Neural cell (in vitro differentiated cells): ENCODE measurements at regions not wholly inside any gene's neighbourhood (a gene's known extent, or its start where the extent isn't known, plus 50 kb on each side); places are given as distances from the start of the nearest gene placed in this dataset.

Source experiments
- H2AFZ ChIP-seq: fragments of 200-600, 300-800 bp; sonication (generic), shearing (Covaris generic); 2 replicates; pipeline ENCODE4 v1.6.0; 2014; ENCODE audit warnings: low read depth, mild to moderate bottlenecking, antibody characterized with exemption, low read length, moderate library complexity
- H3F3A ChIP-seq: fragments of 200-600 bp; shearing (Covaris generic); 2 replicates; pipeline ENCODE4 v1.6.1; 2016; ENCODE audit warnings: mild to moderate bottlenecking, moderate library complexity, mixed read lengths, antibody characterized with exemption, low read length; ENCODE audit not compliant: insufficient read depth, poor library complexity, severe bottlenecking
- H3K27ac ChIP-seq: fragments of 200-600, 300-800 bp; sonication (generic), shearing (Covaris generic); 2 replicates; pipeline ENCODE4 v1.5.1; 2014; ENCODE audit warnings: mild to moderate bottlenecking, low read length, moderate library complexity
- H3K27me3 ChIP-seq: fragments of 300-800, 200-600 bp; sonication (generic), shearing (Covaris generic); 2 replicates; pipeline ENCODE4 v1.6.0; 2014; ENCODE audit warnings: mild to moderate bottlenecking, low read depth, low read length, moderate library complexity; ENCODE audit not compliant: insufficient read depth
- H3K36me3 ChIP-seq: fragments of 300-800, 200-600 bp; sonication (generic), shearing (Covaris generic); 2 replicates; pipeline ENCODE4 v1.5.1; 2014; ENCODE audit warnings: mild to moderate bottlenecking, antibody characterized with exemption, low read length, moderate library complexity; ENCODE audit not compliant: insufficient read depth
- H3K4me2 ChIP-seq: fragments of 300-800, 200-600 bp; sonication (generic), shearing (Covaris generic); 2 replicates; pipeline ENCODE4 v1.6.0; 2014; ENCODE audit warnings: mild to moderate bottlenecking, low read length
- H3K4me3 ChIP-seq: fragments of 300-800, 200-600 bp; sonication (generic), shearing (Covaris generic); 2 replicates; pipeline ENCODE4 v1.5.1; 2014; ENCODE audit warnings: mild to moderate bottlenecking, low read length, moderate library complexity
- H3K79me2 ChIP-seq: fragments of 200-600 bp; shearing (Covaris generic); replicated peaks from 2 replicates; pipeline ENCODE4 v1.6.0; 2014; ENCODE audit warnings: mild to moderate bottlenecking, low read length, moderate library complexity; ENCODE audit not compliant: insufficient read depth
- H3K9ac ChIP-seq: fragments of 300-800, 200-600 bp; sonication (generic), shearing (Covaris generic); 2 replicates; pipeline ENCODE4 v1.6.1; 2016; ENCODE audit warnings: mild to moderate bottlenecking, low read length, mixed read lengths
- H3K9me2 ChIP-seq: fragments of 200-600 bp; shearing (Covaris generic); 2 replicates; pipeline ENCODE4 v1.6.1; 2016; ENCODE audit warnings: mild to moderate bottlenecking, low read length, mixed read lengths; ENCODE audit not compliant: insufficient read depth
- H3K9me3 ChIP-seq: fragments of 200-600, 300-800 bp; sonication (generic), shearing (Covaris generic); 2 replicates; pipeline ENCODE4 v1.6.1; 2016; ENCODE audit warnings: mild to moderate bottlenecking, mixed run types, low read length, moderate library complexity, mixed read lengths
- H4K20me1 ChIP-seq: fragments of 200-600 bp; shearing (Covaris generic); 2 replicates; pipeline ENCODE4 v1.6.1; 2016; ENCODE audit warnings: mild to moderate bottlenecking, mixed run types; ENCODE audit not compliant: insufficient read depth
- CTCF ChIP-seq: fragments of 450-650 bp; IDR thresholded peaks from 2 replicates; pipeline ENCODE4 v1.5.1; 2014; ENCODE audit warnings: antibody characterized with exemption, mild to moderate bottlenecking, moderate library complexity; ENCODE audit not compliant: poor library complexity, severe bottlenecking
- EP300 ChIP-seq: fragments of 450-650 bp; conservative IDR thresholded peaks from 2 replicates; pipeline ENCODE4 v1.6.1; 2014; ENCODE audit warnings: antibody characterized with exemption, mild to moderate bottlenecking, moderate library complexity; ENCODE audit not compliant: poor library complexity, severe bottlenecking
- EZH2 ChIP-seq: fragments of 200-600, 300-800 bp; shearing (Covaris generic), sonication (generic); IDR thresholded peaks from 2 replicates; pipeline ENCODE4 v1.6.1; 2014; ENCODE audit warnings: antibody characterized with exemption, low read length, borderline replicate concordance, mild to moderate bottlenecking; ENCODE audit not compliant: insufficient read depth, poor library complexity, severe bottlenecking
- MXI1 ChIP-seq: fragments of 450-650 bp; conservative IDR thresholded peaks from 2 replicates; pipeline ENCODE4 v1.6.1; 2014; ENCODE audit warnings: antibody characterized with exemption, mild to moderate bottlenecking; ENCODE audit not compliant: poor library complexity, severe bottlenecking
- POLR2AphosphoS5 ChIP-seq: IDR thresholded peaks from 2 replicates; pipeline ENCODE4 v1.6.1; 2012
- RAD21 ChIP-seq: fragments of 450-650 bp; conservative IDR thresholded peaks from 2 replicates; pipeline ENCODE4 v1.6.1; 2014; ENCODE audit warnings: antibody characterized with exemption, mild to moderate bottlenecking, moderate library complexity
- REST ChIP-seq: IDR thresholded peaks from 2 replicates; pipeline ENCODE4 v1.6.1; 2012; ENCODE audit warnings: borderline replicate concordance
- SMC3 ChIP-seq: fragments of 450-650 bp; conservative IDR thresholded peaks from 2 replicates; pipeline ENCODE4 v1.6.1; 2014; ENCODE audit warnings: antibody characterized with exemption, mild to moderate bottlenecking, moderate library complexity; ENCODE audit not compliant: poor library complexity
- TAF1 ChIP-seq: IDR thresholded peaks from 2 replicates; pipeline ENCODE4 v1.6.1; 2012; ENCODE audit warnings: low read depth

- H3K9ac ChIP-seq, result no peak overlapping the region
These were observed 639.6 kb downstream of the CBLN4 start for GRCh38 chr20:55365745-55366144.

GRCh38 chr20:55360895-55361294 lies 644.4 kb downstream of the CBLN4 start:
- Histone ChIP-seq H3K4me2 (no peak overlapping the region), H3K9me3 (no peaks in the 10 kb centered on the region), H3K27me3 (no peaks in the 10 kb centered on the region), H3F3A (no peaks in the 10 kb centered on the region), H3K4me3 (no peak overlapping the region), H3K9me2 (no peaks in the 10 kb centered on the region), H3K9ac (no peak overlapping the region), H3K27ac (no peak overlapping the region), H2AFZ (no peak overlapping the region), H4K20me1 (no peaks in the 10 kb centered on the region), H3K36me3 (no peaks in the 10 kb centered on the region), H3K79me2 (no peaks in the 10 kb centered on the region)
- no peak for TF ChIP-seq REST
- no peak for TF ChIP-seq CTCF
- no peak for TF ChIP-seq SMC3
- no peak for TF ChIP-seq POLR2AphosphoS5
- no peak for TF ChIP-seq TAF1
- TF ChIP-seq RAD21, result no peak
- TF ChIP-seq MXI1, result no peak

More at GRCh38 chr20:55365745-55366144, 639.6 kb downstream of the CBLN4 start:
- Histone ChIP-seq H3K27ac (no peak overlapping the region), H3K4me3 (no peak overlapping the region), H2AFZ (no peak overlapping the region), H4K20me1 (no peaks in the 10 kb centered on the region), H3K36me3 (no peaks in the 10 kb centered on the region), H3K9me2 (no peaks in the 10 kb centered on the region), H3F3A (no peaks in the 10 kb centered on the region), H3K4me2 (no peak overlapping the region), H3K9me3 (no peaks in the 10 kb centered on the region), H3K79me2 (no peaks in the 10 kb centered on the region), H3K27me3 (no peaks in the 10 kb centered on the region)
- TF ChIP-seq REST (no peak), MXI1 (no peak), SMC3 (no peak), POLR2AphosphoS5 (no peak), RAD21 (no peak), EP300 (no peak), EZH2 (no peak), CTCF (no peak), TAF1 (no peak)
